HAP-1 (cell line): ENCODE measurements at regions not wholly inside any gene's neighbourhood (a gene's known extent, or its start where the extent isn't known, plus 50 kb on each side); places are given as distances from the start of the nearest gene placed in this dataset.

Experiments used
- DNase-seq, 2 experiments: peaks; one replicate each; pipeline ENCODE4 v3.0.0-alpha.2; 2016 to 2020; ENCODE audit warnings: low spot score in 2 of 2
- H3K27me3 ChIP-seq: fragments of 250-450 bp; sonication (Bioruptor Pico); 2 replicates; pipeline ENCODE4 v1.5.1; 2020; ENCODE audit warnings: low read depth, mild to moderate bottlenecking, moderate library complexity
- H3K36me3 ChIP-seq: fragments of 250-450 bp; sonication (Bioruptor Pico); replicated peaks from 2 replicates; pipeline ENCODE4 v1.5.1; 2020; ENCODE audit warnings: mild to moderate bottlenecking
- H3K4me1 ChIP-seq: fragments of 250-450 bp; sonication (Bioruptor Pico); 2 replicates; pipeline ENCODE4 v1.5.1; 2020; ENCODE audit warnings: mild to moderate bottlenecking
- H3K4me3 ChIP-seq: fragments of 250-450 bp; sonication (Bioruptor Pico); 2 replicates; pipeline ENCODE4 v1.5.1; 2020; ENCODE audit warnings: mild to moderate bottlenecking, moderate library complexity
- H3K9me3 ChIP-seq: fragments of 250-450 bp; sonication (Bioruptor Pico); 2 replicates; pipeline ENCODE4 v1.5.1; 2020; ENCODE audit warnings: mild to moderate bottlenecking, moderate library complexity
- in situ Hi-C: fragments of 300-500 bp; cut with MboI; formaldehyde crosslinking; loops from 3 replicates; pipeline ENCODE4 v1.14.3; 2020; ENCODE audit warnings: low sequenced_read_pairs, inconsistent platforms, mixed read lengths

- H3K4me1 ChIP-seq: no peaks in the 10 kb centered on the region
- H3K36me3 ChIP-seq: no peaks in the 10 kb centered on the region
- no peak overlapping the region for H3K4me3 ChIP-seq
- H3K9me3 ChIP-seq: no peaks in the 10 kb centered on the region
- no peak for DNase-seq
- no peaks in the 10 kb centered on the region for H3K27me3 ChIP-seq
- in situ Hi-C loops: no loop called here
Measured at GRCh38 chr9:90025816-90026215, 421.0 kb downstream of the GADD45G start.

- DNase-seq: no peak
- Histone ChIP-seq H3K4me3 (no peak overlapping the region), H3K36me3 (no peaks in the 10 kb centered on the region), H3K27me3 (no peaks in the 10 kb centered on the region), H3K4me1 (no peaks in the 10 kb centered on the region), H3K9me3 (no peaks in the 10 kb centered on the region)
- in situ Hi-C loops: no loop called here
Measured at GRCh38 chr9:90027296-90027790, 422.5 kb downstream of the GADD45G start.

GRCh38 chr9:90029386-90029785 lies 424.6 kb downstream of the GADD45G start:
- H3K36me3 ChIP-seq: no peaks in the 10 kb centered on the region
- H3K9me3 ChIP-seq: no peaks in the 10 kb centered on the region
- in situ Hi-C loops: no loop called here
- H3K4me1 ChIP-seq: no peaks in the 10 kb centered on the region
- no peak overlapping the region for H3K4me3 ChIP-seq
- no peaks in the 10 kb centered on the region for H3K27me3 ChIP-seq
- DNase-seq: no peak

GRCh38 chr9:90029996-90030395 lies 425.2 kb downstream of the GADD45G start:
- Histone ChIP-seq H3K4me1 (no peaks in the 10 kb centered on the region), H3K4me3 (no peak overlapping the region), H3K36me3 (no peaks in the 10 kb centered on the region), H3K27me3 (no peaks in the 10 kb centered on the region), H3K9me3 (no peaks in the 10 kb centered on the region)
- in situ Hi-C loops: no loop called here
- no peak for DNase-seq

GRCh38 chr9:90032296-90033027 lies 427.6 kb downstream of the GADD45G start:
- in situ Hi-C loops: no loop called here
- H3K9me3 ChIP-seq: no peaks in the 10 kb centered on the region
- H3K4me1 ChIP-seq: no peaks in the 10 kb centered on the region
- no peaks in the 10 kb centered on the region for H3K36me3 ChIP-seq
- no peak for DNase-seq
- no peaks in the 10 kb centered on the region for H3K27me3 ChIP-seq
- no peak overlapping the region for H3K4me3 ChIP-seq

- Histone ChIP-seq H3K4me1 (no peaks in the 10 kb centered on the region), H3K4me3 (no peak overlapping the region), H3K36me3 (no peaks in the 10 kb centered on the region), H3K27me3 (no peaks in the 10 kb centered on the region), H3K9me3 (no peaks in the 10 kb centered on the region)
- in situ Hi-C loops: no loop called here
- DNase-seq: no peak
Measured at GRCh38 chr9:90033028-90033650, 428.3 kb downstream of the GADD45G start.

- H3K4me1 ChIP-seq: no peaks in the 10 kb centered on the region
- no peaks in the 10 kb centered on the region for H3K9me3 ChIP-seq
- in situ Hi-C loops: no loop called here
- H3K27me3 ChIP-seq: no peaks in the 10 kb centered on the region
- no peaks in the 10 kb centered on the region for H3K36me3 ChIP-seq
- H3K4me3 ChIP-seq: no peak overlapping the region
- no peak for DNase-seq
Measured at GRCh38 chr9:90034071-90034470, 429.3 kb downstream of the GADD45G start.

GRCh38 chr9:90035471-90035870 lies 430.7 kb downstream of the GADD45G start:
- no peaks in the 10 kb centered on the region for H3K4me1 ChIP-seq
- no peaks in the 10 kb centered on the region for H3K36me3 ChIP-seq
- H3K27me3 ChIP-seq: no peaks in the 10 kb centered on the region
- no peaks in the 10 kb centered on the region for H3K9me3 ChIP-seq
- in situ Hi-C loops: no loop called here
- no peak for DNase-seq
- no peak overlapping the region for H3K4me3 ChIP-seq

GRCh38 chr9:90037146-90037797 lies 432.5 kb downstream of the GADD45G start:
- Histone ChIP-seq H3K4me3 (no peak overlapping the region), H3K27me3 (no peaks in the 10 kb centered on the region), H3K4me1 (no peaks in the 10 kb centered on the region), H3K36me3 (no peaks in the 10 kb centered on the region), H3K9me3 (no peaks in the 10 kb centered on the region)
- in situ Hi-C loops: no loop called here
- DNase-seq: no peak

GRCh38 chr9:90038763-90039162 lies 434.0 kb downstream of the GADD45G start:
- Histone ChIP-seq H3K4me1 (no peaks in the 10 kb centered on the region), H3K4me3 (no peak overlapping the region), H3K36me3 (no peaks in the 10 kb centered on the region), H3K27me3 (no peaks in the 10 kb centered on the region), H3K9me3 (no peaks in the 10 kb centered on the region)
- no peak for DNase-seq
- in situ Hi-C loops: no loop called here

GRCh38 chr9:90044263-90044662 lies 439.5 kb downstream of the GADD45G start:
- Histone ChIP-seq H3K4me3 (no peak overlapping the region), H3K4me1 (no peaks in the 10 kb centered on the region), H3K27me3 (no peaks in the 10 kb centered on the region), H3K9me3 (no peaks in the 10 kb centered on the region), H3K36me3 (no peaks in the 10 kb centered on the region)
- no peak for DNase-seq
- in situ Hi-C loops: no loop called here

- in situ Hi-C loops: no loop called here
- Histone ChIP-seq H3K36me3 (no peaks in the 10 kb centered on the region), H3K9me3 (no peaks in the 10 kb centered on the region), H3K27me3 (no peaks in the 10 kb centered on the region), H3K4me1 (no peaks in the 10 kb centered on the region), H3K4me3 (no peak overlapping the region)
- DNase-seq: no peak
Measured at GRCh38 chr9:90044710-90045151, 439.9 kb downstream of the GADD45G start.

- Histone ChIP-seq H3K36me3 (no peaks in the 10 kb centered on the region), H3K27me3 (no peaks in the 10 kb centered on the region), H3K9me3 (no peaks in the 10 kb centered on the region), H3K4me3 (no peak overlapping the region), H3K4me1 (no peaks in the 10 kb centered on the region)
- no peak for DNase-seq
- in situ Hi-C loops: no loop called here
Measured at GRCh38 chr9:90046317-90046861, 441.6 kb downstream of the GADD45G start.

GRCh38 chr9:90047828-90048227 lies 443.0 kb downstream of the GADD45G start:
- Histone ChIP-seq H3K36me3 (no peaks in the 10 kb centered on the region), H3K9me3 (no peaks in the 10 kb centered on the region), H3K4me1 (no peaks in the 10 kb centered on the region), H3K27me3 (no peaks in the 10 kb centered on the region), H3K4me3 (no peak overlapping the region)
- in situ Hi-C loops: no loop called here
- DNase-seq: no peak
